ENCODE measurements at regions not wholly inside any gene's neighbourhood (a gene's known extent, or its start where the extent isn't known, plus 50 kb on each side); places are given as distances from the start of the nearest gene placed in this dataset.

GRCh38 chr14:71711619-71712018 lies 220.6 kb upstream of the RGS6 start (continued):
- TF ChIP-seq E2F5 (CRISPR knock-in tag; IDR thresholded peaks at IDR 0.05) = no peak
- TF ChIP-seq MXD4 (CRISPR knock-in tag; IDR thresholded peaks at IDR 0.05; ENCODE audit: borderline replicate concordance) = no peak
- no peak for TF ChIP-seq CBFB (CRISPR knock-in tag; IDR thresholded peaks at IDR 0.05; ENCODE audit: low read depth)
- no peak for TF ChIP-seq ZNF671 (CRISPR knock-in tag; IDR thresholded peaks at IDR 0.05)
- no peak for TF ChIP-seq NFYB (CRISPR knock-in tag; conservative IDR thresholded peaks at IDR 0.05; ENCODE audit: low read depth)
- no peak for TF ChIP-seq USF1 (CRISPR knock-in tag; IDR thresholded peaks at IDR 0.05)

- no peaks in the 10 kb centered on the region for H3K27me3 Mint-ChIP-seq (ENCODE audit: low read depth)
- ChIA-PET POLR2A (no interaction called here), CTCF (interaction anchor here (1.1 to 2.0 kb wide), 2 partner anchors 8 to 143 kb away, joined by 3 to 13 read pairs; no protein-coding TSS in a partner anchor)
- DNase-seq (ENCODE audit: low spot score) (no peak), ATAC-seq (no peak)
- H3K27ac Mint-ChIP-seq = no peak overlapping the region
- H3K4me1 Mint-ChIP-seq = peaks cover 11% of the 10 kb centered on the region
- no peaks in the 10 kb centered on the region for H3K9me3 Mint-ChIP-seq
- peaks cover 19% of the 10 kb centered on the region for H3K36me3 Mint-ChIP-seq
- no peak overlapping the region for H3K4me3 Mint-ChIP-seq
- no peak for TF ChIP-seq NR3C1 (CRISPR knock-in tag; conservative IDR thresholded peaks at IDR 0.05; ENCODE audit: low read depth)
- TF ChIP-seq ZNF425 (CRISPR knock-in tag; conservative IDR thresholded peaks at IDR 0.05) = no peak
- TF ChIP-seq IRF2 (CRISPR knock-in tag; IDR thresholded peaks at IDR 0.05; ENCODE audit: borderline replicate concordance, low read depth) = no peak
- TF ChIP-seq ARID4B (CRISPR knock-in tag; IDR thresholded peaks at IDR 0.05; ENCODE audit: borderline replicate concordance) = no peak
- no peak for TF ChIP-seq ATF2 (CRISPR knock-in tag; IDR thresholded peaks at IDR 0.05; ENCODE audit: borderline replicate concordance, low read depth)
- no peak for TF ChIP-seq CTCF (IDR thresholded peaks at IDR 0.05)
- TF ChIP-seq USF1 (CRISPR knock-in tag; IDR thresholded peaks at IDR 0.05) = no peak
- TF ChIP-seq KAT7 (CRISPR knock-in tag; IDR thresholded peaks at IDR 0.05; ENCODE audit: borderline replicate concordance) = no peak
- no peak for TF ChIP-seq JAZF1 (CRISPR knock-in tag; IDR thresholded peaks at IDR 0.05)
- TF ChIP-seq PRRX2 (CRISPR knock-in tag; IDR thresholded peaks at IDR 0.05) = no peak
- no peak for TF ChIP-seq TEAD4 (CRISPR knock-in tag; IDR thresholded peaks at IDR 0.05)
- no peak for TF ChIP-seq ZNF232 (CRISPR knock-in tag; IDR thresholded peaks at IDR 0.05)
- TF ChIP-seq E2F5 (CRISPR knock-in tag; IDR thresholded peaks at IDR 0.05) = no peak
- no peak for TF ChIP-seq CREM (CRISPR knock-in tag; IDR thresholded peaks at IDR 0.05)
Observed at GRCh38 chr14:71712478-71712877, 219.8 kb upstream of the RGS6 start.

All from WTC11 (cell line).